ENCODE measurements at regions not wholly inside any gene's neighbourhood (a gene's known extent, or its start where the extent isn't known, plus 50 kb on each side); places are given as distances from the start of the nearest gene placed in this dataset.

GRCh38 chr5:168005093-168005492 is 286.4 kb upstream of the WWC1 start:
- Histone ChIP-seq H3K36me3 (peaks cover 40% of the 10 kb centered on the region), H3K9ac (no peak overlapping the region), H3K9me3 (no peaks in the 10 kb centered on the region), H4K20me1 (peaks cover 5% of the 10 kb centered on the region; the same call in 1 of the 2 replicates), H3K27ac (no peak overlapping the region), H3K4me1 (peaks cover 15% of the 10 kb centered on the region), H3K27me3 (no peaks in the 10 kb centered on the region), H3K4me2 (no peak overlapping the region), H3K4me3 (no peak overlapping the region)
- no peak for TF ChIP-seq Cebpa-rat (IDR thresholded peaks at IDR 0.05)

GRCh38 chr5:168005936-168006335 is 285.5 kb upstream of the WWC1 start:
- no peak overlapping the region for H3K4me2 ChIP-seq
- H3K9ac ChIP-seq, result no peak overlapping the region
- H4K20me1 ChIP-seq, result peaks cover 5% of the 10 kb centered on the region; the same call in 1 of the 2 replicates
- H3K27me3 ChIP-seq, result no peaks in the 10 kb centered on the region
- no peak for TF ChIP-seq Cebpa-rat (IDR thresholded peaks at IDR 0.05)
- no peaks in the 10 kb centered on the region for H3K9me3 ChIP-seq
- H3K4me1 ChIP-seq, result peaks cover 15% of the 10 kb centered on the region
- H3K36me3 ChIP-seq, result peaks cover 39% of the 10 kb centered on the region
- H3K4me3 ChIP-seq, result no peak overlapping the region
- no peak overlapping the region for H3K27ac ChIP-seq

GRCh38 chr5:168006456-168007130 is 284.9 kb upstream of the WWC1 start:
- no peak overlapping the region for H3K4me2 ChIP-seq
- no peak for TF ChIP-seq Cebpa-rat (IDR thresholded peaks at IDR 0.05)
- H3K4me1 ChIP-seq, result peaks cover 15% of the 10 kb centered on the region
- no peaks in the 10 kb centered on the region for H3K9me3 ChIP-seq
- no peaks in the 10 kb centered on the region for H3K27me3 ChIP-seq
- no peak overlapping the region for H3K27ac ChIP-seq
- peaks cover 39% of the 10 kb centered on the region for H3K36me3 ChIP-seq
- no peak overlapping the region for H3K4me3 ChIP-seq
- H4K20me1 ChIP-seq, result peaks cover 5% of the 10 kb centered on the region; the same call in 1 of the 2 replicates
- H3K9ac ChIP-seq, result no peak overlapping the region

- peaks cover 15% of the 10 kb centered on the region for H3K4me1 ChIP-seq
- no peak for TF ChIP-seq Cebpa-rat (IDR thresholded peaks at IDR 0.05)
- H3K4me2 ChIP-seq, result no peak overlapping the region
- H3K9me3 ChIP-seq, result no peaks in the 10 kb centered on the region
- H3K36me3 ChIP-seq, result peaks cover 39% of the 10 kb centered on the region
- H3K27ac ChIP-seq, result no peak overlapping the region
- no peak overlapping the region for H3K9ac ChIP-seq
- H4K20me1 ChIP-seq, result peaks cover 5% of the 10 kb centered on the region; the same call in 1 of the 2 replicates
- H3K4me3 ChIP-seq, result no peak overlapping the region
- H3K27me3 ChIP-seq, result no peaks in the 10 kb centered on the region
These were observed 284.2 kb upstream of the WWC1 start for GRCh38 chr5:168007286-168007685.

GRCh38 chr5:168008555-168008954 is 282.9 kb upstream of the WWC1 start:
- Histone ChIP-seq H3K4me1 (peaks cover 15% of the 10 kb centered on the region), H3K27ac (no peak overlapping the region), H3K4me3 (no peak overlapping the region), H3K4me2 (no peak overlapping the region), H3K9me3 (no peaks in the 10 kb centered on the region), H3K27me3 (no peaks in the 10 kb centered on the region), H3K36me3 (peaks cover 42% of the 10 kb centered on the region), H4K20me1 (peaks cover 5% of the 10 kb centered on the region; the same call in 1 of the 2 replicates), H3K9ac (no peak overlapping the region)
- TF ChIP-seq Cebpa-rat (IDR thresholded peaks at IDR 0.05), result no peak

- Histone ChIP-seq H4K20me1 (no peaks in the 10 kb centered on the region; the same call in 1 of the 2 replicates), H3K4me1 (peaks cover 15% of the 10 kb centered on the region), H3K9me3 (no peaks in the 10 kb centered on the region), H3K4me2 (no peak overlapping the region), H3K36me3 (peaks cover 43% of the 10 kb centered on the region), H3K9ac (no peak overlapping the region), H3K4me3 (no peak overlapping the region), H3K27ac (no peak overlapping the region), H3K27me3 (no peaks in the 10 kb centered on the region)
- no peak for TF ChIP-seq Cebpa-rat (IDR thresholded peaks at IDR 0.05)
These were observed 280.3 kb upstream of the WWC1 start for GRCh38 chr5:168011096-168011495.

- Histone ChIP-seq H3K9me3 (no peaks in the 10 kb centered on the region), H3K27me3 (no peaks in the 10 kb centered on the region), H4K20me1 (no peaks in the 10 kb centered on the region; the same call in 1 of the 2 replicates), H3K4me2 (no peak overlapping the region), H3K4me3 (no peak overlapping the region), H3K4me1 (peaks cover 10% of the 10 kb centered on the region), H3K27ac (no peak overlapping the region), H3K36me3 (peaks cover 50% of the 10 kb centered on the region), H3K9ac (no peak overlapping the region)
- no peak for TF ChIP-seq Cebpa-rat (IDR thresholded peaks at IDR 0.05)
These were observed 279.4 kb upstream of the WWC1 start for GRCh38 chr5:168012006-168012405.

GRCh38 chr5:168013546-168013945 is 277.9 kb upstream of the WWC1 start:
- no peak overlapping the region for H3K9ac ChIP-seq
- no peak overlapping the region for H3K4me2 ChIP-seq
- TF ChIP-seq Cebpa-rat (IDR thresholded peaks at IDR 0.05), result no peak
- H4K20me1 ChIP-seq, result no peaks in the 10 kb centered on the region; the same call in 1 of the 2 replicates
- H3K9me3 ChIP-seq, result no peaks in the 10 kb centered on the region
- no peaks in the 10 kb centered on the region for H3K27me3 ChIP-seq
- H3K36me3 ChIP-seq, result peaks cover 50% of the 10 kb centered on the region
- no peak overlapping the region for H3K4me3 ChIP-seq
- H3K27ac ChIP-seq, result no peak overlapping the region
- peaks cover 7% of the 10 kb centered on the region for H3K4me1 ChIP-seq

- H3K4me1 ChIP-seq, result no peaks in the 10 kb centered on the region; the same call in 1 of the 2 replicates
- no peak overlapping the region for H3K9ac ChIP-seq
- H3K27ac ChIP-seq, result no peak overlapping the region
- H3K27me3 ChIP-seq, result no peaks in the 10 kb centered on the region
- TF ChIP-seq Cebpa-rat (IDR thresholded peaks at IDR 0.05), result no peak
- no peaks in the 10 kb centered on the region for H3K9me3 ChIP-seq
- no peak overlapping the region for H3K4me3 ChIP-seq
- H3K4me2 ChIP-seq, result no peak overlapping the region
- H3K36me3 ChIP-seq, result peaks cover 48% of the 10 kb centered on the region
- H4K20me1 ChIP-seq, result no peaks in the 10 kb centered on the region; the same call in 1 of the 2 replicates
These were observed 276.9 kb upstream of the WWC1 start for GRCh38 chr5:168014433-168015123.

- Histone ChIP-seq H4K20me1 (no peaks in the 10 kb centered on the region; the same call in 1 of the 2 replicates), H3K27me3 (no peaks in the 10 kb centered on the region), H3K9ac (no peak overlapping the region), H3K4me1 (peaks cover 8% of the 10 kb centered on the region), H3K36me3 (peaks cover 41% of the 10 kb centered on the region), H3K9me3 (no peaks in the 10 kb centered on the region), H3K27ac (no peak overlapping the region), H3K4me3 (no peak overlapping the region), H3K4me2 (no peak overlapping the region)
- TF ChIP-seq Cebpa-rat (IDR thresholded peaks at IDR 0.05), result no peak
These were observed 275.9 kb upstream of the WWC1 start for GRCh38 chr5:168015506-168015905.
